ENCODE measurements at regions not wholly inside any gene's neighbourhood (a gene's known extent, or its start where the extent isn't known, plus 50 kb on each side); places are given as distances from the start of the nearest gene placed in this dataset.
"Not testable (repeated sequence)": the region's sequence is repeated elsewhere in the genome, so short reads cannot be mapped to it uniquely, and the experiment has no call there.

- TF ChIP-seq CTCF (IDR thresholded peaks at IDR 0.05; ENCODE audit: low read depth, low read length), result no peak
- CTCF ChIA-PET, result interaction anchor here (1.1 kb wide), 1 partner anchor 84 kb away, joined by 3 read pairs; no protein-coding TSS in a partner anchor
- no peak for DNase-seq (ENCODE audit: low read depth, low spot score)
- Histone ChIP-seq H3K4me3 (ENCODE audit: low read depth, low read length) (no peak overlapping the region), H3K27me3 (ENCODE audit: control insufficient read depth, insufficient read depth, low read length) (no peaks in the 10 kb centered on the region), H3K27ac (ENCODE audit: low read depth, low read length) (no peak overlapping the region), H3K9me3 (ENCODE audit: control insufficient read depth, insufficient read depth, low read length) (no peaks in the 10 kb centered on the region; the same call in 1 of the 2 replicates)
- POLR2A ChIA-PET, result no interaction called here
Measured at GRCh38 chr5:136458481-136458880, 93.1 kb upstream of the TRPC7 start.

GRCh38 chr5:136457390-136458013 is 92.2 kb upstream of the TRPC7 start:
- CTCF ChIA-PET, result no interaction called here
- POLR2A ChIA-PET, result no interaction called here
- DNase-seq (ENCODE audit: low read depth, low spot score), result no peak
- Histone ChIP-seq H3K27ac (ENCODE audit: low read depth, low read length) (no peak overlapping the region), H3K4me3 (ENCODE audit: low read depth, low read length) (no peak overlapping the region), H3K27me3 (ENCODE audit: control insufficient read depth, insufficient read depth, low read length) (no peaks in the 10 kb centered on the region), H3K9me3 (ENCODE audit: control insufficient read depth, insufficient read depth, low read length) (no peaks in the 10 kb centered on the region; the same call in 1 of the 2 replicates)
- no peak for TF ChIP-seq CTCF (IDR thresholded peaks at IDR 0.05; ENCODE audit: low read depth, low read length)

- H3K4me3 ChIP-seq (ENCODE audit: low read depth, low read length), result no peak overlapping the region
- no peak for TF ChIP-seq CTCF (IDR thresholded peaks at IDR 0.05; ENCODE audit: low read depth, low read length)
- CTCF ChIA-PET, result no interaction called here
- H3K27ac ChIP-seq (ENCODE audit: low read depth, low read length), result no peak overlapping the region
- no peaks in the 10 kb centered on the region; the same call in 1 of the 2 replicates for H3K9me3 ChIP-seq (ENCODE audit: control insufficient read depth, insufficient read depth, low read length)
- POLR2A ChIA-PET, result no interaction called here
- no peaks in the 10 kb centered on the region for H3K27me3 ChIP-seq (ENCODE audit: control insufficient read depth, insufficient read depth, low read length)
- DNase-seq (ENCODE audit: low read depth, low spot score), result no peak
Measured at GRCh38 chr5:136455409-136455808, 90.1 kb upstream of the TRPC7 start.

GRCh38 chr5:136453986-136454758 is 88.8 kb upstream of the TRPC7 start:
- no peak for DNase-seq (ENCODE audit: low read depth, low spot score)
- ChIA-PET POLR2A (no interaction called here), CTCF (no interaction called here)
- Histone ChIP-seq H3K4me3 (ENCODE audit: low read depth, low read length) (no peak overlapping the region), H3K27me3 (ENCODE audit: control insufficient read depth, insufficient read depth, low read length) (no peaks in the 10 kb centered on the region), H3K27ac (ENCODE audit: low read depth, low read length) (no peak overlapping the region), H3K9me3 (ENCODE audit: control insufficient read depth, insufficient read depth, low read length) (no peaks in the 10 kb centered on the region; the same call in 1 of the 2 replicates)
- no peak for TF ChIP-seq CTCF (IDR thresholded peaks at IDR 0.05; ENCODE audit: low read depth, low read length)

- ChIA-PET POLR2A (no interaction called here), CTCF (no interaction called here)
- Histone ChIP-seq H3K4me3 (ENCODE audit: low read depth, low read length) (no peak overlapping the region), H3K27ac (ENCODE audit: low read depth, low read length) (no peak overlapping the region), H3K9me3 (ENCODE audit: control insufficient read depth, insufficient read depth, low read length) (no peaks in the 10 kb centered on the region; the same call in 1 of the 2 replicates), H3K27me3 (ENCODE audit: control insufficient read depth, insufficient read depth, low read length) (no peaks in the 10 kb centered on the region)
- no peak for TF ChIP-seq CTCF (IDR thresholded peaks at IDR 0.05; ENCODE audit: low read depth, low read length)
- no peak for DNase-seq (ENCODE audit: low read depth, low spot score)
Measured at GRCh38 chr5:136453199-136453598, 87.9 kb upstream of the TRPC7 start.

- peaks cover 11% of the 10 kb centered on the region for H3K9me3 ChIP-seq (ENCODE audit: control insufficient read depth, insufficient read depth, low read length)
- CTCF ChIA-PET; H3K4me3 ChIP-seq (ENCODE audit: low read depth, low read length); H3K27ac ChIP-seq (ENCODE audit: low read depth, low read length); H3K27me3 ChIP-seq (ENCODE audit: control insufficient read depth, insufficient read depth, low read length); POLR2A ChIA-PET; DNase-seq (ENCODE audit: low read depth, low spot score): not testable (repeated sequence)
Measured at GRCh38 chr5:136447576-136447975, 82.2 kb upstream of the TRPC7 start.
